Fibroblast of lung (primary cell): ENCODE measurements at regions not wholly inside any gene's neighbourhood (a gene's known extent, or its start where the extent isn't known, plus 50 kb on each side); places are given as distances from the start of the nearest gene placed in this dataset.

ENCODE experiments used
- DNase-seq, 2 donors: peaks; one replicate each; pipeline versions ENCODE4 v3.0.0 to v3.0.0-alpha.2; 2010; ENCODE audit warnings: low read depth in 2 of 2
- H2AFZ ChIP-seq: 2 replicates; pipeline ENCODE4 v1.5.1; 2012; ENCODE audit warnings: low read length, control low read depth, inconsistent platforms
- H3K27ac ChIP-seq: 2 replicates; pipeline ENCODE4 v1.5.1; 2011; ENCODE audit warnings: low read length, control low read depth; ENCODE audit not compliant: insufficient read depth
- H3K27me3 ChIP-seq: 2 replicates; pipeline ENCODE4 v1.5.1; 2011; ENCODE audit warnings: mild to moderate bottlenecking, low read length; ENCODE audit not compliant: control insufficient read depth, insufficient read depth
- H3K36me3 ChIP-seq: 2 replicates; pipeline ENCODE4 v1.5.1; 2011; ENCODE audit warnings: low read length; ENCODE audit not compliant: control insufficient read depth, insufficient read depth
- H3K4me1 ChIP-seq: 2 replicates; pipeline ENCODE4 v1.5.1; 2011; ENCODE audit warnings: low read length; ENCODE audit not compliant: control insufficient read depth, insufficient read depth; ENCODE audit errors: extremely low read depth
- H3K4me2 ChIP-seq: 2 replicates; pipeline ENCODE4 v1.5.1; 2011; ENCODE audit warnings: low read length, control low read depth; ENCODE audit not compliant: insufficient read depth; ENCODE audit errors: extremely low read depth
- H3K4me3 ChIP-seq, 4 experiments: fragments of 200-600 bp in 1 of 4; sonication (generic) in 1 of 4; replicated peaks in 1 of 4; 2 replicates each; pipeline ENCODE4 v1.5.1; 2011 to 2016; ENCODE audit warnings: low read length in 4 of 4, low read depth in 3 of 4, mild to moderate bottlenecking in 3 of 4, control low read depth in 2 of 4, inconsistent platforms in 1 of 4, mixed read lengths in 1 of 4; ENCODE audit not compliant: insufficient read depth in 1 of 4; ENCODE audit errors: control extremely low read depth in 1 of 4
- H3K79me2 ChIP-seq: 2 replicates; pipeline ENCODE4 v1.5.1; 2012; ENCODE audit warnings: mild to moderate bottlenecking, low read length, inconsistent platforms; ENCODE audit not compliant: control insufficient read depth, insufficient read depth
- H3K9ac ChIP-seq: 2 replicates; pipeline ENCODE4 v1.5.1; 2011; ENCODE audit warnings: mild to moderate bottlenecking, low read length, control low read depth; ENCODE audit not compliant: insufficient read depth
- H3K9me3 ChIP-seq: 2 replicates; pipeline ENCODE4 v1.5.1; 2012; ENCODE audit warnings: low read depth, low read length; ENCODE audit not compliant: control insufficient read depth, insufficient read depth
- H4K20me1 ChIP-seq: 2 replicates; pipeline ENCODE4 v1.5.1; 2011; ENCODE audit warnings: low read length; ENCODE audit not compliant: control insufficient read depth, insufficient read depth; ENCODE audit errors: extremely low read depth
- CTCF ChIP-seq, 2 donors: IDR thresholded peaks in 1 of 2; conservative IDR thresholded peaks in 1 of 2; 1 replicate in 1 of 2; 2 replicates in 1 of 2; pipeline ENCODE4 v1.5.1; 2011 to 2012; ENCODE audit warnings: low read length in 2 of 2, control low read depth in 1 of 2, inconsistent platforms in 1 of 2, low read depth in 1 of 2, mild to moderate bottlenecking in 1 of 2
- EZH2 ChIP-seq: IDR thresholded peaks from 2 replicates; pipeline ENCODE4 v1.5.1; 2012; ENCODE audit warnings: low read length, control low read depth, mild to moderate bottlenecking; ENCODE audit errors: missing control alignments

GRCh38 chr11:90491466-90491865 is 268.6 kb upstream of the CHORDC1 start:
- no peak for TF ChIP-seq EZH2
- TF ChIP-seq CTCF (conservative IDR thresholded peaks at IDR 0.05 in 1 of 2, IDR thresholded peaks at IDR 0.05 in 1 of 2; ENCODE audit: low read depth in 1 of 2, low read length in 2 of 2), result no peak
- Histone ChIP-seq H4K20me1 (no peaks in the 10 kb centered on the region), H3K4me3 (no peak overlapping the region), H3K27me3 (no peaks in the 10 kb centered on the region), H3K9me3 (no peaks in the 10 kb centered on the region), H3K4me1 (no peaks in the 10 kb centered on the region), H3K9ac (no peak overlapping the region), H3K27ac (no peak overlapping the region), H2AFZ (no peak overlapping the region), H3K36me3 (no peaks in the 10 kb centered on the region), H3K79me2 (no peaks in the 10 kb centered on the region), H3K4me2 (no peak overlapping the region)
- DNase-seq, result no peak

GRCh38 chr11:90476442-90477007 is 253.7 kb upstream of the CHORDC1 start:
- H3K27ac ChIP-seq, result no peak overlapping the region
- H3K79me2 ChIP-seq, result no peaks in the 10 kb centered on the region
- H3K36me3 ChIP-seq, result no peaks in the 10 kb centered on the region
- H2AFZ ChIP-seq, result no peak overlapping the region
- H3K4me1 ChIP-seq, result no peaks in the 10 kb centered on the region
- no peaks in the 10 kb centered on the region for H3K9me3 ChIP-seq
- peak; percentile 42 to 54 for DNase-seq
- no peak overlapping the region for H3K9ac ChIP-seq
- no peaks in the 10 kb centered on the region for H3K27me3 ChIP-seq
- H3K4me2 ChIP-seq, result no peak overlapping the region
- no peak overlapping the region for H3K4me3 ChIP-seq
- TF ChIP-seq CTCF (conservative IDR thresholded peaks at IDR 0.05 in 1 of 2, IDR thresholded peaks at IDR 0.05 in 1 of 2; ENCODE audit: low read depth in 1 of 2, low read length in 2 of 2) (peak in 1 of 2 donors; percentile 15), EZH2 (no peak)
- H4K20me1 ChIP-seq, result no peaks in the 10 kb centered on the region

- peak; percentile 1 to 82 for DNase-seq
- H3K9me3 ChIP-seq, result no peaks in the 10 kb centered on the region
- H3K27me3 ChIP-seq, result no peaks in the 10 kb centered on the region
- H4K20me1 ChIP-seq, result no peaks in the 10 kb centered on the region
- H3K36me3 ChIP-seq, result no peaks in the 10 kb centered on the region
- H3K4me3 ChIP-seq, result no peak overlapping the region
- no peak overlapping the region for H3K9ac ChIP-seq
- H2AFZ ChIP-seq, result no peak overlapping the region
- no peak overlapping the region for H3K4me2 ChIP-seq
- H3K79me2 ChIP-seq, result no peaks in the 10 kb centered on the region
- no peaks in the 10 kb centered on the region for H3K4me1 ChIP-seq
- TF ChIP-seq EZH2 (no peak), CTCF (conservative IDR thresholded peaks at IDR 0.05 in 1 of 2, IDR thresholded peaks at IDR 0.05 in 1 of 2; ENCODE audit: low read depth in 1 of 2, low read length in 2 of 2) (no peak)
- no peak overlapping the region for H3K27ac ChIP-seq
Measured at GRCh38 chr11:90468923-90469322, 246.1 kb upstream of the CHORDC1 start.
